Keratinocyte (primary cell): ENCODE measurements at regions not wholly inside any gene's neighbourhood (a gene's known extent, or its start where the extent isn't known, plus 50 kb on each side); places are given as distances from the start of the nearest gene placed in this dataset.

Source experiments
- DNase-seq: peaks from one replicate; pipeline ENCODE4 v3.0.0-alpha.2; 2011; ENCODE audit warnings: low read depth, missing footprints, low spot score
- FAIRE-seq: peaks from 2 replicates; lab custom pipeline; 2011; peaks lifted over from hg19 to GRCh38; lab: Jason Lieb, UNC
- H2AFZ ChIP-seq: 2 replicates; pipeline ENCODE4 v1.6.0; 2012; ENCODE audit warnings: low read length, control low read depth, inconsistent platforms; ENCODE audit not compliant: control insufficient read depth
- H3K27ac ChIP-seq: 2 replicates; pipeline ENCODE4 v1.5.1; 2011; ENCODE audit warnings: low read length; ENCODE audit not compliant: control insufficient read depth, insufficient read depth
- H3K27me3 ChIP-seq: 3 replicates; pipeline ENCODE4 v1.6.0; 2011; ENCODE audit warnings: low read length; ENCODE audit not compliant: control insufficient read depth, insufficient read depth; ENCODE audit errors: extremely low read depth
- H3K36me3 ChIP-seq, 2 experiments: 2 replicates in 1 of 2; 3 replicates in 1 of 2; pipeline ENCODE4 v1.5.1; 2011; ENCODE audit warnings: low read length in 2 of 2, mild to moderate bottlenecking in 1 of 2; ENCODE audit not compliant: control insufficient read depth in 2 of 2, insufficient read depth in 2 of 2; ENCODE audit errors: extremely low read depth in 1 of 2
- H3K4me1 ChIP-seq: 3 replicates; pipeline ENCODE4 v1.5.1; 2011; ENCODE audit warnings: low read length; ENCODE audit not compliant: control insufficient read depth, insufficient read depth; ENCODE audit errors: extremely low read depth
- H3K4me2 ChIP-seq: 3 replicates; pipeline ENCODE4 v1.6.0; 2011; ENCODE audit warnings: low read depth, low read length; ENCODE audit not compliant: control insufficient read depth, insufficient read depth; ENCODE audit errors: extremely low read depth
- H3K4me3 ChIP-seq, 3 experiments: fragments of 200-600 bp in 1 of 3; sonication (generic) in 1 of 3; 2 replicates in 2 of 3; 3 replicates in 1 of 3; pipeline ENCODE4 v1.5.1; 2011 to 2016; ENCODE audit warnings: low read length in 3 of 3, mild to moderate bottlenecking in 3 of 3, control low read depth in 2 of 3, inconsistent platforms in 1 of 3, low read depth in 1 of 3, mixed read lengths in 1 of 3, mixed run types in 1 of 3, moderate library complexity in 1 of 3; ENCODE audit not compliant: control insufficient read depth in 2 of 3, insufficient read depth in 2 of 3; ENCODE audit errors: extremely low read depth in 1 of 3
- H3K79me2 ChIP-seq: 2 replicates; pipeline ENCODE4 v1.6.0; 2012; ENCODE audit warnings: low read length; ENCODE audit not compliant: control insufficient read depth, insufficient read depth
- H3K9ac ChIP-seq: 3 replicates; pipeline ENCODE4 v1.6.0; 2011; ENCODE audit warnings: low read length; ENCODE audit not compliant: control insufficient read depth, insufficient read depth; ENCODE audit errors: extremely low read depth
- H3K9me1 ChIP-seq: 3 replicates; pipeline ENCODE4 v1.6.0; 2011; ENCODE audit warnings: low read length; ENCODE audit not compliant: control insufficient read depth, insufficient read depth; ENCODE audit errors: extremely low read depth
- H3K9me3 ChIP-seq: 2 replicates; pipeline ENCODE4 v1.5.1; 2012; ENCODE audit warnings: low read depth, low read length; ENCODE audit not compliant: control insufficient read depth
- H4K20me1 ChIP-seq: 3 replicates; pipeline ENCODE4 v1.6.0; 2011; ENCODE audit warnings: low read length; ENCODE audit not compliant: control insufficient read depth, insufficient read depth; ENCODE audit errors: extremely low read depth
- EZH2 ChIP-seq: IDR thresholded peaks from one replicate; pipeline ENCODE4 v1.6.1; 2012; ENCODE audit warnings: inconsistent platforms, mild to moderate bottlenecking, low read length, moderate library complexity
- dilution Hi-C: fragments of 300-500 bp; cut with MboI; formaldehyde crosslinking; loops from one replicate; pipeline ENCODE4 v1.7.0; 2020; ENCODE audit warnings: low sequenced_read_pairs; ENCODE audit not compliant: extremely low pct_ligation_motif_present
- TF ChIP-seq, protein P1 (sequence below), 3 experiments: IDR thresholded peaks in 1 of 3; conservative IDR thresholded peaks in 1 of 3; optimal IDR thresholded peaks in 1 of 3; 2 replicates in 2 of 3; 3 replicates in 1 of 3; pipeline versions ENCODE3 to v1.5.1; 2011; ENCODE audit warnings: low read length in 3 of 3, mild to moderate bottlenecking in 3 of 3, moderate library complexity in 2 of 3, control low read depth in 1 of 3, inconsistent platforms in 1 of 3; ENCODE audit not compliant: insufficient read depth in 2 of 3; ENCODE audit errors: extremely low read depth in 1 of 3

- no peaks in the 10 kb centered on the region for H3K4me1 ChIP-seq
- H3K36me3 ChIP-seq = peaks cover 0 to 2% of the 10 kb centered on the region in 2 experiments
- no peaks in the 10 kb centered on the region for H3K9me3 ChIP-seq
- TF ChIP-seq, protein P1, sequence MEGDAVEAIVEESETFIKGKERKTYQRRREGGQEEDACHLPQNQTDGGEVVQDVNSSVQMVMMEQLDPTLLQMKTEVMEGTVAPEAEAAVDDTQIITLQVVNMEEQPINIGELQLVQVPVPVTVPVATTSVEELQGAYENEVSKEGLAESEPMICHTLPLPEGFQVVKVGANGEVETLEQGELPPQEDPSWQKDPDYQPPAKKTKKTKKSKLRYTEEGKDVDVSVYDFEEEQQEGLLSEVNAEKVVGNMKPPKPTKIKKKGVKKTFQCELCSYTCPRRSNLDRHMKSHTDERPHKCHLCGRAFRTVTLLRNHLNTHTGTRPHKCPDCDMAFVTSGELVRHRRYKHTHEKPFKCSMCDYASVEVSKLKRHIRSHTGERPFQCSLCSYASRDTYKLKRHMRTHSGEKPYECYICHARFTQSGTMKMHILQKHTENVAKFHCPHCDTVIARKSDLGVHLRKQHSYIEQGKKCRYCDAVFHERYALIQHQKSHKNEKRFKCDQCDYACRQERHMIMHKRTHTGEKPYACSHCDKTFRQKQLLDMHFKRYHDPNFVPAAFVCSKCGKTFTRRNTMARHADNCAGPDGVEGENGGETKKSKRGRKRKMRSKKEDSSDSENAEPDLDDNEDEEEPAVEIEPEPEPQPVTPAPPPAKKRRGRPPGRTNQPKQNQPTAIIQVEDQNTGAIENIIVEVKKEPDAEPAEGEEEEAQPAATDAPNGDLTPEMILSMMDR (optimal IDR thresholded peaks at IDR 0.05 in 1 of 3, IDR thresholded peaks at IDR 0.05 in 1 of 3, conservative IDR thresholded peaks at IDR 0.05 in 1 of 3; ENCODE audit: extremely low read depth in 1 of 3, insufficient read depth in 2 of 3, low read length in 3 of 3) = no peak
- no peak for TF ChIP-seq EZH2
- H3K9ac ChIP-seq = no peak overlapping the region
- no peak overlapping the region for H3K4me3 ChIP-seq
- H3K9me1 ChIP-seq = no peaks in the 10 kb centered on the region
- no peaks in the 10 kb centered on the region for H3K27me3 ChIP-seq
- FAIRE-seq = no peak
- DNase-seq = no peak
- no peak overlapping the region for H2AFZ ChIP-seq
- H4K20me1 ChIP-seq = no peaks in the 10 kb centered on the region
- no peak overlapping the region for H3K4me2 ChIP-seq
- H3K79me2 ChIP-seq = no peaks in the 10 kb centered on the region
- no peak overlapping the region for H3K27ac ChIP-seq
- dilution Hi-C loops = no loop called here
Measured at GRCh38 chr19:27729332-27729731, 1483.6 kb downstream of the UQCRFS1 start.

GRCh38 chr19:27722625-27723024 lies 1490.3 kb downstream of the UQCRFS1 start:
- Histone ChIP-seq H4K20me1 (no peaks in the 10 kb centered on the region), H3K4me1 (no peaks in the 10 kb centered on the region), H3K27me3 (no peaks in the 10 kb centered on the region), H3K27ac (no peak overlapping the region), H3K9ac (no peak overlapping the region), H3K36me3 (no peaks in the 10 kb centered on the region), H3K79me2 (no peaks in the 10 kb centered on the region), H3K9me1 (no peaks in the 10 kb centered on the region), H2AFZ (no peak overlapping the region), H3K4me2 (no peak overlapping the region), H3K9me3 (no peaks in the 10 kb centered on the region), H3K4me3 (no peak overlapping the region)
- FAIRE-seq = no peak
- dilution Hi-C loops = no loop called here
- no peak for DNase-seq
- no peak for TF ChIP-seq EZH2
- TF ChIP-seq, protein P1 (optimal IDR thresholded peaks at IDR 0.05 in 1 of 3, IDR thresholded peaks at IDR 0.05 in 1 of 3, conservative IDR thresholded peaks at IDR 0.05 in 1 of 3; ENCODE audit: extremely low read depth in 1 of 3, insufficient read depth in 2 of 3, low read length in 3 of 3) = no peak
